GM23248 (cell line): ENCODE measurements at regions not wholly inside any gene's neighbourhood (a gene's known extent, or its start where the extent isn't known, plus 50 kb on each side); places are given as distances from the start of the nearest gene placed in this dataset.

Experiments
- EZH2 ChIP-seq: fragments of 200-600 bp; sonication (generic); IDR thresholded peaks from 2 replicates; pipeline ENCODE4 v1.6.1; 2018; ENCODE audit warnings: antibody characterized with exemption, mild to moderate bottlenecking; ENCODE audit not compliant: insufficient read depth, poor library complexity, severe bottlenecking
- EZH2phosphoT487 ChIP-seq: fragments of 200-600 bp; sonication (generic); IDR thresholded peaks from 2 replicates; pipeline ENCODE4 v1.6.1; 2018; ENCODE audit warnings: antibody characterized with exemption, moderate library complexity, mild to moderate bottlenecking, low read depth; ENCODE audit not compliant: insufficient read depth

DNA sequence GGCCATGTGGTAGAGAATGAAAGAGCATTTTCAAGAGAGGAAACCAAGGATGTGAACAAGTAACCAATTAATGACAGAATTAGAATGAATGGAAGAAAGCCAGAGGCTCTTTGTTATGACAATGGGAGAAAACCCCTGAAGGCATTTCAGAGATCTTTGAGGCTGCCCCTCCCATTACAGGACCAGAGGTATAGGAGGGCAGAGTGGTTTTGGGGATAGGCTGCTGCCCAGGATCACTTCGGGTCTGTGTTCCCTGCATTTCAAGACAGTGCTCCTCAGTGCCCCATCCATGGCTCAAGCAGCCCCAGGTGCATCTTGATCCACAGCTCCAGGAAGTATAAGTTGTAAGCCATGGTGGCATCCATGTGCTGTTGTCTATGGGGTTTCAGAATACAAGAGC lies 124.0 kb upstream of the HPF1 start:
- no peak for TF ChIP-seq EZH2phosphoT487
- no peak for TF ChIP-seq EZH2
